GM18519 (cell line): ENCODE measurements at regions not wholly inside any gene's neighbourhood (a gene's known extent, or its start where the extent isn't known, plus 50 kb on each side); places are given as distances from the start of the nearest gene placed in this dataset.

Experiments
- ATAC-seq: cut with Tn5 transposase; IDR thresholded peaks from one replicate; pipeline ENCODE4 v1.9.1; 2021; ENCODE audit warnings: mild to moderate bottlenecking, moderate library complexity; ENCODE audit not compliant: unreplicated experiment, low FRiP score

DNA sequence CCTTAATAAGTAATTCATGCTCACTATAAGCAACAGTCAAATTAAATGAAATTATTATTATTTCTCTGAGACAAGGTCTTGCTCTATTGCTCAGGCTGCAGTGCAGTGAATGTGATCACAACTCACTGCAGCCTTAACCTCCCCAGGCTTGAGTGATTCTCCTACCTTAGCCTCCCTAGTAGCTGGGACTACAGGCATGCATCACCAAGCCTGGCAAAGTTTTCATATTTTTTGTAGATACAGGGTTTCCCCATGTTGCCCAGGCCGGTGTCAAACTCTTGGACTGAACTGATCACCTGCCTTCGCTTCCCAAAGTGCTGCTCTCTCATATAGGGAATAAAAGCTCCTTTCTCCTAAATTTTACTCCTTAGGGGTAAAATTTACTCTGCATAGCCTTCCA lies 74.9 kb upstream of the GAREM1 start:
- ATAC-seq = no peak

DNA sequence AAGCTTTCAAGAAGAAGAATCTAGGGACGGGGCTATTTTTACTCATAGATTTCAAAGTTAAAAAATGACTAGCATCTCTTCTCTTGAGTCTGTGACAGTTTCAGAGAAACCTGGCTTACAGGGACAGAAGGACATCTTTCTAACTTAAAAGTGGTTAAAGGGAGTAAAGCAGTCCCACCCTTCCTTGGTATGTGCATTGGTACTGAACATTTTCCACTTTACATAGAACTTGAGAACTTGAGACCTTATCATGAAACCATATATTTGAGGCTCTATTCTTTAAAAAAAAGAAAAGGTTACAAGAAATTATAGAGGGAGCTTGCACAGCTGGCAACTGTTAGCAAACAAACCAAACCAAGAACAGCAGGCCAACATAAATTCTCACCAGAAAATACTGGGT lies 73.4 kb upstream of the GAREM1 start:
- no peak for ATAC-seq

- ATAC-seq = no peak
These were observed 71.6 kb upstream of the GAREM1 start for GRCh38 chr18:32542221-32542798.

DNA sequence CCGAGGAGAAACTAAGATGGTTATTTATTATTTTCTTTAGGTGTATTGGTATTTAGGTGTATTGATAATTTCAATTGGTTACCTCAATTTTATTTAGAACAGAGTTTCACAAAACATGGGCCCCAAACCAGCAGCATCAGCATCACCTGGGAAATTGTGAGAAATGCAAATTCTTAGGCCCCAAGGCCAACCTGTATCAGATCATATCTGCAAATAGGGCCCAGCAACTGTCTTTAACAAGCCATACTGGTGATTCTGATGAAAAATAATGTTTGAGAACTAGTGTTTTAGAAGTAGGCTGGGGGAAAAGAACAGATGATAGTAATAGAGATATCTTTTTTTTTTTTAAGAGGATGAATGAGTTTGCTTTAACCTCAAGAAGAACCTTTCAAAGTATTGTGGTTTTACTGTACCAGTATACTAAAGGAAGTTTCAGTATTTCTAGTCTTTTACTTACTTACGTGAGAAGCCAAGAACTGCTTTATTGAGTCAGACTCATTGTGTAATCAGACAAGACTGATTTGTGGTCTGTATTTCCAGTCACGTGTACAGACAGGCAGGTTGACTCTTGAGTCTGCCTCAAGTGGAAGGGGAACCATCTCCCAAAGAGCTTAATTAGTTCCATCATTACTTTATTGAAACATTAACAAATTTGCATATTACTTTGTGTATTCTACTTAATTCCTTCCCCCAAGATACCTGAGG lies 60.4 kb upstream of the GAREM1 start:
- ATAC-seq = peak; percentile 99

- ATAC-seq = no peak
These were observed 59.2 kb upstream of the GAREM1 start for GRCh38 chr18:32529722-32530420.

- ATAC-seq = no peak
These were observed 50.1 kb upstream of the GAREM1 start for GRCh38 chr18:32520771-32521170.
